ENCODE measurements at regions not wholly inside any gene's neighbourhood (a gene's known extent, or its start where the extent isn't known, plus 50 kb on each side); places are given as distances from the start of the nearest gene placed in this dataset.

DNA sequence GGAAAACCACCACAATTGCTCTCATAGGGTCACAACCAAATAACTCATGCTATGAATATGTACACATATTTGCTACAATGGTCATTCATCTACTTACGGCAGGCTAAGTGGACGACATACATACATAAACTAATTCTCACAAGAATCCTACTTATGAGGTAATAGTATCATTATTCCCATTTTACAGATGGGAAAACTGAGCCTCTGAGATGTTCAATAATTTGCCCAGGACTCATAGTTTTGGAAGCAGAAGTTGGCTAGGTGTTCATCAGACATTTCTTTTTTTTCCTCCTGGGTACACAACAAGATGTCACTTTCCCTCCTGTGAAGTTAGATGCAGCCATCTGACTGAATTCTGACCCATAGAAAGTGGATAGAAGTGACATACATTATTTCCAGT, 89.0 kb upstream of the PKDCC start:
- Histone ChIP-seq H3K4me1 (ENCODE audit: control insufficient read depth in 4 of 4, insufficient read depth in 4 of 4, low read length in 3 of 4) (no peaks in the 10 kb centered on the region), H3K27ac (ENCODE audit: low read depth in 1 of 2, low read length in 2 of 2) (no peak overlapping the region), H3K4me3 (ENCODE audit: low read depth in 1 of 3, low read length in 3 of 3) (no peak overlapping the region), H3K27me3 (ENCODE audit: control insufficient read depth in 4 of 4, insufficient read depth in 4 of 4, low read length in 3 of 4) (no peaks in the 10 kb centered on the region), H3K9me3 (ENCODE audit: control insufficient read depth in 4 of 4, low read length in 3 of 4) (no peaks in the 10 kb centered on the region), H3K9ac (ENCODE audit: low read depth in 1 of 2, low read length in 2 of 2) (no peak overlapping the region), H3K36me3 (ENCODE audit: control insufficient read depth in 4 of 4, insufficient read depth in 3 of 4, low read depth in 1 of 4, low read length in 3 of 4) (no peaks in the 10 kb centered on the region)
- no peak for TF ChIP-seq TAF1 (conservative IDR thresholded peaks at IDR 0.05)
- TF ChIP-seq EGR1 (IDR thresholded peaks at IDR 0.05; ENCODE audit: low read depth in 2 of 2), result no peak
- TF ChIP-seq NR2F2 (IDR thresholded peaks at IDR 0.05), result no peak
- TF ChIP-seq HNF4G (IDR thresholded peaks at IDR 0.05), result no peak
- TF ChIP-seq, protein P1, sequence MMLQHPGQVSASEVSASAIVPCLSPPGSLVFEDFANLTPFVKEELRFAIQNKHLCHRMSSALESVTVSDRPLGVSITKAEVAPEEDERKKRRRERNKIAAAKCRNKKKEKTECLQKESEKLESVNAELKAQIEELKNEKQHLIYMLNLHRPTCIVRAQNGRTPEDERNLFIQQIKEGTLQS (IDR thresholded peaks at IDR 0.05), result no peak
- TF ChIP-seq YY1 (IDR thresholded peaks at IDR 0.05), result no peak
- TF ChIP-seq, protein P2, sequence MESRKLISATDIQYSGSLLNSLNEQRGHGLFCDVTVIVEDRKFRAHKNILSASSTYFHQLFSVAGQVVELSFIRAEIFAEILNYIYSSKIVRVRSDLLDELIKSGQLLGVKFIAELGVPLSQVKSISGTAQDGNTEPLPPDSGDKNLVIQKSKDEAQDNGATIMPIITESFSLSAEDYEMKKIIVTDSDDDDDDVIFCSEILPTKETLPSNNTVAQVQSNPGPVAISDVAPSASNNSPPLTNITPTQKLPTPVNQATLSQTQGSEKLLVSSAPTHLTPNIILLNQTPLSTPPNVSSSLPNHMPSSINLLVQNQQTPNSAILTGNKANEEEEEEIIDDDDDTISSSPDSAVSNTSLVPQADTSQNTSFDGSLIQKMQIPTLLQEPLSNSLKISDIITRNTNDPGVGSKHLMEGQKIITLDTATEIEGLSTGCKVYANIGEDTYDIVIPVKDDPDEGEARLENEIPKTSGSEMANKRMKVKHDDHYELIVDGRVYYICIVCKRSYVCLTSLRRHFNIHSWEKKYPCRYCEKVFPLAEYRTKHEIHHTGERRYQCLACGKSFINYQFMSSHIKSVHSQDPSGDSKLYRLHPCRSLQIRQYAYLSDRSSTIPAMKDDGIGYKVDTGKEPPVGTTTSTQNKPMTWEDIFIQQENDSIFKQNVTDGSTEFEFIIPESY (IDR thresholded peaks at IDR 0.05), result no peak
- TF ChIP-seq, protein P3, sequence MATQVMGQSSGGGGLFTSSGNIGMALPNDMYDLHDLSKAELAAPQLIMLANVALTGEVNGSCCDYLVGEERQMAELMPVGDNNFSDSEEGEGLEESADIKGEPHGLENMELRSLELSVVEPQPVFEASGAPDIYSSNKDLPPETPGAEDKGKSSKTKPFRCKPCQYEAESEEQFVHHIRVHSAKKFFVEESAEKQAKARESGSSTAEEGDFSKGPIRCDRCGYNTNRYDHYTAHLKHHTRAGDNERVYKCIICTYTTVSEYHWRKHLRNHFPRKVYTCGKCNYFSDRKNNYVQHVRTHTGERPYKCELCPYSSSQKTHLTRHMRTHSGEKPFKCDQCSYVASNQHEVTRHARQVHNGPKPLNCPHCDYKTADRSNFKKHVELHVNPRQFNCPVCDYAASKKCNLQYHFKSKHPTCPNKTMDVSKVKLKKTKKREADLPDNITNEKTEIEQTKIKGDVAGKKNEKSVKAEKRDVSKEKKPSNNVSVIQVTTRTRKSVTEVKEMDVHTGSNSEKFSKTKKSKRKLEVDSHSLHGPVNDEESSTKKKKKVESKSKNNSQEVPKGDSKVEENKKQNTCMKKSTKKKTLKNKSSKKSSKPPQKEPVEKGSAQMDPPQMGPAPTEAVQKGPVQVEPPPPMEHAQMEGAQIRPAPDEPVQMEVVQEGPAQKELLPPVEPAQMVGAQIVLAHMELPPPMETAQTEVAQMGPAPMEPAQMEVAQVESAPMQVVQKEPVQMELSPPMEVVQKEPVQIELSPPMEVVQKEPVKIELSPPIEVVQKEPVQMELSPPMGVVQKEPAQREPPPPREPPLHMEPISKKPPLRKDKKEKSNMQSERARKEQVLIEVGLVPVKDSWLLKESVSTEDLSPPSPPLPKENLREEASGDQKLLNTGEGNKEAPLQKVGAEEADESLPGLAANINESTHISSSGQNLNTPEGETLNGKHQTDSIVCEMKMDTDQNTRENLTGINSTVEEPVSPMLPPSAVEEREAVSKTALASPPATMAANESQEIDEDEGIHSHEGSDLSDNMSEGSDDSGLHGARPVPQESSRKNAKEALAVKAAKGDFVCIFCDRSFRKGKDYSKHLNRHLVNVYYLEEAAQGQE (IDR thresholded peaks at IDR 0.05), result no peak
- no peak for TF ChIP-seq JUND (IDR thresholded peaks at IDR 0.05)
- no peak for TF ChIP-seq FOXA2 (IDR thresholded peaks at IDR 0.05)
- TF ChIP-seq GABPA (IDR thresholded peaks at IDR 0.05 in 1 of 2, conservative IDR thresholded peaks at IDR 0.05 in 1 of 2), result no peak
- TF ChIP-seq SP1 (IDR thresholded peaks at IDR 0.05), result no peak
- TF ChIP-seq, protein P4, sequence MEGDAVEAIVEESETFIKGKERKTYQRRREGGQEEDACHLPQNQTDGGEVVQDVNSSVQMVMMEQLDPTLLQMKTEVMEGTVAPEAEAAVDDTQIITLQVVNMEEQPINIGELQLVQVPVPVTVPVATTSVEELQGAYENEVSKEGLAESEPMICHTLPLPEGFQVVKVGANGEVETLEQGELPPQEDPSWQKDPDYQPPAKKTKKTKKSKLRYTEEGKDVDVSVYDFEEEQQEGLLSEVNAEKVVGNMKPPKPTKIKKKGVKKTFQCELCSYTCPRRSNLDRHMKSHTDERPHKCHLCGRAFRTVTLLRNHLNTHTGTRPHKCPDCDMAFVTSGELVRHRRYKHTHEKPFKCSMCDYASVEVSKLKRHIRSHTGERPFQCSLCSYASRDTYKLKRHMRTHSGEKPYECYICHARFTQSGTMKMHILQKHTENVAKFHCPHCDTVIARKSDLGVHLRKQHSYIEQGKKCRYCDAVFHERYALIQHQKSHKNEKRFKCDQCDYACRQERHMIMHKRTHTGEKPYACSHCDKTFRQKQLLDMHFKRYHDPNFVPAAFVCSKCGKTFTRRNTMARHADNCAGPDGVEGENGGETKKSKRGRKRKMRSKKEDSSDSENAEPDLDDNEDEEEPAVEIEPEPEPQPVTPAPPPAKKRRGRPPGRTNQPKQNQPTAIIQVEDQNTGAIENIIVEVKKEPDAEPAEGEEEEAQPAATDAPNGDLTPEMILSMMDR (IDR thresholded peaks at IDR 0.05; ENCODE audit: low read depth, low read length, missing input control), result no peak
- 96% methylated on average over 2 of the region's 2 CpGs for WGBS
- DNase-seq (ENCODE audit: low spot score), result no peak

DNA sequence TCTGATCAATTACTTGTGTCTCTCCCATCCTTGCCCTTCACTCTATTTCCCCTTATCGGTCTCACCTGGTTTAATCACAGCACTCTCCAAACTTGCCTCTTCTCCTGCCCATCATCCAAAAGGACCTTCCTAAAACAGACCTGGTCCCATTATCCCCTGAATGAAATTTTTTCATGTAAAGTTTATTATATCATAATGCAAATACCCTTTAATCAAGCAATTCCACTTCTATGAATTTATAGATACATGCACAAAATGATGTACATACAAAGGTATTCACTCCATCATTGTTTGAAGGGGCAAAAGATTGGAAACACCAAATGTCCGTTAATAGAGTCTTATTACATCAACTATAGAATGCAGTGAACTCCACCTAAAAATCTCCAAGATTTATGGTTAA, 88.1 kb upstream of the PKDCC start:
- Histone ChIP-seq H3K27me3 (ENCODE audit: control insufficient read depth in 4 of 4, insufficient read depth in 4 of 4, low read length in 3 of 4) (no peaks in the 10 kb centered on the region), H3K27ac (ENCODE audit: low read depth in 1 of 2, low read length in 2 of 2) (no peak overlapping the region), H3K9me3 (ENCODE audit: control insufficient read depth in 4 of 4, low read length in 3 of 4) (no peaks in the 10 kb centered on the region), H3K4me3 (ENCODE audit: low read depth in 1 of 3, low read length in 3 of 3) (no peak overlapping the region), H3K36me3 (ENCODE audit: control insufficient read depth in 4 of 4, insufficient read depth in 3 of 4, low read depth in 1 of 4, low read length in 3 of 4) (no peaks in the 10 kb centered on the region), H3K4me1 (ENCODE audit: control insufficient read depth in 4 of 4, insufficient read depth in 4 of 4, low read length in 3 of 4) (peaks cover 0 to 3% (median 0%) of the 10 kb centered on the region in 4 donors), H3K9ac (ENCODE audit: low read depth in 1 of 2, low read length in 2 of 2) (no peak overlapping the region)
- TF ChIP-seq, protein P3 (IDR thresholded peaks at IDR 0.05), result no peak
- 96% methylated on average over 2 of the region's 2 CpGs for WGBS
- no peak for DNase-seq (ENCODE audit: low spot score)
